ENCODE measurements at regions not wholly inside any gene's neighbourhood (a gene's known extent, or its start where the extent isn't known, plus 50 kb on each side); places are given as distances from the start of the nearest gene placed in this dataset.

- TF ChIP-seq CTCF (IDR thresholded peaks at IDR 0.05) (no peak), POLR2A (IDR thresholded peaks at IDR 0.05) (no peak), POLR2AphosphoS5 (IDR thresholded peaks at IDR 0.05) (no peak)
Measured at GRCh38 chr20:50406610-50407136, 103.5 kb upstream of the PTPN1 start.

All from breast epithelium (tissue), 3 donors.